Esophagus mucosa (tissue), 1 donor: ENCODE measurements at regions not wholly inside any gene's neighbourhood (a gene's known extent, or its start where the extent isn't known, plus 50 kb on each side); places are given as distances from the start of the nearest gene placed in this dataset.
"Not testable (repeated sequence)": the region's sequence is repeated elsewhere in the genome, so short reads cannot be mapped to it uniquely, and the experiment has no call there.

Source experiments
- ATAC-seq: fragments of 200-7000 bp; cut with Tn5 transposase; one replicate; pipeline ENCODE4 v1.9.1; 2020
- donor health status: DM: yes; HTN: yes; CAD: no.

DNA sequence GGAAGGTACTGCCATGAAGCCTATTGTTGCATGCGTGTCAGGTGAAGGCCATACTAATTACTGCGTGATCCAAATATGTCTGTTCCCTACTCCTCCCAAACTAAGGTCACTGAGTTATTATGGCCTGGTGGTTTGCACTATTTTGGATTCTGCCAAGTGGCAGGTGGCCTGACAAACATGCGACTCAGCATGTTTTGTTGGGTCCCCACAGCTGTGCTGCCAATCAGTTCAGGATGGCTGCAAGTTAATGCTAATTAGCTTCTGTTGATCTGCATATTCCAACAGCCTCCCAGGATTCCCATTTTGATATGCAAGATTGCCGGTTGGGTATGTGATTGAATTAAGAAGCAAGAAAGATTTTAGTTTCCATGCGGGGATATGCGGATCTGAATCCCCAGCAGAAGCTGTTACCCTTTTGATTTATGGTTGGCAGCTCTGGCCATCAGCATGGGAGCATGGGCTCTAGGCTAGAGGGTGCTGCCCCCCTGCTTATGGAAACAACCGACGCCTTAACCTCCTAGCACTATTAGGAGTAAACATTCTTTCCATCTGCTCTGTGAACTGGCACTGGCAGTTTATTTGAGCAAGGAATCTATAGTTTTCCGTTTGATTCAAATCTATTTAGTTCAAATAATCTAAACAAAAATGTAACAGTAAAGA is 429.8 kb upstream of the C1orf87 start:
- ATAC-seq, result no peak

DNA sequence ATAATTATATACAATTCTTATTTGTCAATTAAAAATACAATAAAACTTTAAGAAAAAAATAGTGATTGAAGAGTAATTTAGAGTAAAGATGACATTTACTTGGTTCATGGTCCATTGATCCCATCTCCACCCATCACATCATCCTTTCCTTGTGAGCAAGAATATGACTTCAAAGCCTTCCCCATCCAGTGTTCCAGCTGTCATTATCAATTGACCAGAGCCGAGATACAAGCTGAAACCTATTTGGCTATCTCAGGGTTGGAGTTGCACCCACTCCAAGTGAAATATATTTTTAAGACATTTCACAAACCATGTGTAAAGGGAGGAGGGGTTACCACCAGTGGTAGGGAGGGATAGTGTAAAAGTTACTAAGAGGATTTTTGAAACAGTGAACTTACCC is 428.9 kb upstream of the C1orf87 start:
- no peak for ATAC-seq

DNA sequence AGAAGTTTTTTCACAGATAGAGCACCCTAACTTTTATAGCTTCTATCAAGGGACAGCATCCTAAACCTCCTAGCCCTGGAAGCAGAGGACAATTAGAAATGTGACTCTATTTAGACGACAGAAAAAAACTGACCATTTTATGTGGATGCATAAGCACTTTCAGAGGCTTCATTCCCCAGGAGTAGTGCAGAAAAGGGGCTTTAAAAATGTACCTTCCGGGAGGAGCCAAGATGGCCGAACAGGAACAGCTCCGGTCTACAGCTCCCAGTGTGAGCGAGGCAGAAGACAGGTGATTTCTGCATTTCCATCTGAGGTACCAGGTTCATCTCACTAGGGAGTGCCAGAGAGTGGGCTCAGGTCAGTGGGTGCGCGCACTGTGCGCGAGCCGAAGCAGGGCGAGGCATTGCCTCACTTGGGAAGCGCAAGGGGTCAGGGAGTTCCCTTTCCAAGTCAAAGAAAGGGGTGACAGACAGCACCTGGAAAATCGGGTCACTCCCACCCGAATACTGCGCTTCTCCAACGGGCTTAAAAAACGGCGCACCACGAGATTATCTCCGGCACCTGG is 416.4 kb upstream of the C1orf87 start:
- not testable (repeated sequence) for ATAC-seq

DNA sequence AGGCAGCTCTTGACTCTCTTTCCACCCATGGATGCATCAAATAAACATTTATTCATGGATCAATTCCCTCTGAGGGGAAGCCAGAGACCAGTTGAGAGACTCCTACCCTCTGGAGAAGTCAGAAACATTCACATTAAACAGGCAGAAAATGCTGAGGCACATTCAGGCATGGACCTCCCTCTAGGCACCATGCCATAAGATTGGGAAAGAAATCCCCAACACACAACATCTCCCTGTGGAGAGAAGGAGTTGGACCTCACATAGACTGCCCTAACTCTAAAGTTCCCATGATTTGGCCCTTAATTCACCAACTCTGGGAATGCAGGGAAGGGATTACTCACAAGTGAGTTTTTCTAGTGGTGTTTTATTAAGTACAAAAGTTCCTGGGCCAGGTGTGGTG is 415.3 kb upstream of the C1orf87 start:
- no peak for ATAC-seq

DNA sequence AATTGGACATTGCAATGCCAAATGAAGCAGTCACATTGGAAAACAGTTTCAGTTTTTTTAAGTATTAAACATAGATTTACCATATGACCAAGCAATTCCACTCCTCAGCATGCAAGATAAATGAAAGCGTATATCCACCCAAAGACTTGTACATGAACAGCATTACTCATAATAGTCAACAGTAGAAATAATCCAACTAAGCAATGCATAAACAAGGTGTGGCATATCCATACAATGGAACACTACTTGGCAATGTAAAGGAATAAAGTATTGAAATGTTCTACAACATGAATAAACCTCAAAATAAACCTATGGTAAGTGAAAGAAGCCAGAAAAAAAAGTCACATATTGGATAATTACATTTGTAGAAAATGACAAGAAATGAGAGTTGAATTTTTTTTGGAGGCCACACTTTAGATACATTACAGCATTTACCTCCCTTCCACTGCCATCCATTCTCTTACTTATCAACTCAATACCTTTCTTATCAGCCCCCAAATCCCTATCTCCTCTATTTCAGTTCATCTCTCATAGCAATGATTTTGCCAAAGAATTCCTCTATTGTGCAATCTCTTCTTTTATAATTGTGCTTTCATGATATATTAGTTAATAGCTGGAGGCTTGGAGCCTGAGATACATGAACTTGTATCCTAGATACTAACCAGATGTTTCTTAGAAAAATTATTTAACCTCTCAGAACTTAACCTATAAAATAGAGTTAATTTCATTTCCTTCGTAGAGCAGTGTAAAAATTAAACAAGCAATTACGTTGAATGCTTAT is 414.2 kb upstream of the C1orf87 start:
- no peak for ATAC-seq

DNA sequence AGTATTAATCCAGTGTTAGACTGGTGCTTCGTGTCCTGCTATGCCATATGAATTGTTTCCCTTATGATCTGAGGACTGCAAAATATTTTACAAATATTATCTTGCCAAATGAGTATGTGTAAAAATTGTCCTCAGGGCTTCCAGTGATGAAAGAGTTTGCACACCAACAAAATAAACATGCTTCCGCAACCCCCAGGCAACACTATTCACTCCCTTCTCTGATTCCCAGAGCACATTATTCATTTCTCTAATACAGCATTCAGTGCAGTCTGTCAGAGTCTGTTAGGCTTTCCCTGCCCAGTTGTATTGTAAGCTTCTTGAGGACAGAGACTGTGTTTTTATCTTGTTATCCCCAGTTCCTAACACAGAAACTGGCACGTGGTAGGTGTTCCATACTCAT is 409.9 kb upstream of the C1orf87 start:
- no peak for ATAC-seq

DNA sequence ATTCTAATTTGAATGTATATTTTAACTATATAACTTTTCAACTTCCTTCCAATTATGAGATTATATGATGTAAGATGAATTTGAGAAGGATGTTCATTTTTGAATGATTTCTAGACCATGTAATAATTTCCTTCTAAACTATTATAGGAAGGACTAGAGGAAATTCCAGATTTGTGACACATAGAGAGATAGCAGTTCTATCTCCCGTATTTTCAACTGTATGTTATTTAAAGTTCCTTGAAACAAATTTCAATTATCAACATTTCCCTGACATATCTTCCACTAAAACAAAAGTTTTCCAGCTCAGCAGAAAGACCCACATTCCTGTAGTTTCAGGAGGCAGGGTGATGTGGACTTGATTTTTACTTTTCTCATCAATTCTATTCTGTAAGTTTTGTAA is 396.7 kb upstream of the C1orf87 start:
- ATAC-seq, result no peak

GRCh38 chr1:60463786-60464185 is 390.2 kb upstream of the C1orf87 start:
- no peak for ATAC-seq

DNA sequence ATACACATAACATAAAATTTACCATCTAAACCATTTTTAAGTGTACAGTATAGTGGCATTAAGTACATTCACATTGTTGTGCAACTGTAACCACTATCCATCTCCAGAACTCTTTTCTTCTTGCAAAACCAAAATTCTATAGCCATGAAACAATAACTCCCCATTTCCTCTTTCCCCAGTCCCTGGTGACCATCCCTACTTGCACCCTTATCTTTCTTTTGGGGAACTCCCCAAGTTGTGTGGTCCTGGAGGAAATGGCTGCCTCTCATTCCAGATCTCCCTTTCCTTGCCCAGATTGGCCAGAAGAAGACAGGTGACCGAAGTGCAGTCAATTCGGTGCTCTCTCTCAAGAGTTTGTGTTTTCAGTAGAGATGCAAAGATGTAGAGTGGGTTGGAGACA is 389.6 kb upstream of the C1orf87 start:
- no peak for ATAC-seq

GRCh38 chr1:60461925-60462595 is 388.5 kb upstream of the C1orf87 start:
- ATAC-seq, result no peak

DNA sequence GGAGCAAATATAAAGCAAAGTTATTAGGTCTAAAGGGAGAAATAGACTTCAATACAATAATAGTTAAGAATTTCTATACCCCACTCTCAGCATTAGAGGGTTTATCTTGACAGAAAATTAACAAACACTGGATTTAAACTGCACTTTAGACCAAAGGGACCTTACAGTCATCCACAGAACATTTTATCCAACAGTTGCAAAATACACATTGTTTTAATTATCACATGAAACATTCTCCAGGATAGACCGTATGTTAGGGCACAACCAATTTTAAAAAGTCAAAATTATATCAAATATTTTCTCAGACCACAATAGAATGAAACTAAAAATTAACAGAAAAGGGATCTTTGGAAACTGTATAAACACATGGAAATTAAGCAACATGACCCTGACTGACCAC is 384.5 kb upstream of the C1orf87 start:
- ATAC-seq, result no peak

DNA sequence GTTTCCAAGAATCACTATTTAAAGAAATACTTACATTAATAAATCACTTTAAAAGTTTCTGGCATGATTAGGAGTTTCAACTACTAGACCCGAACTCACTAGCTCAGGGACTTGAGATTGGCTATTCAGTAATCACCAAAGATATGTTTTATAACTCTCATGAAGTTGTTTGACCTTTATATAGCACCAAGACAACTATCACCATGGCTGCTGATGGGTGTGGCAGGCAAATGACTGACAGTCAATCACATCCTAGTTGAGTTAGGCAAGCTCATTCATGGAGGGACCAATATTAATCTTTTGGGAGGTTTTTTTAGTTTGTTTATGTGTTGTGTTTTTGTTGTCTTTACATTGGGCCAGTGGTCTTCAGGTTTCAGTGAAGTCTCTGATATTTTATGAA is 376.3 kb upstream of the C1orf87 start:
- no peak for ATAC-seq

DNA sequence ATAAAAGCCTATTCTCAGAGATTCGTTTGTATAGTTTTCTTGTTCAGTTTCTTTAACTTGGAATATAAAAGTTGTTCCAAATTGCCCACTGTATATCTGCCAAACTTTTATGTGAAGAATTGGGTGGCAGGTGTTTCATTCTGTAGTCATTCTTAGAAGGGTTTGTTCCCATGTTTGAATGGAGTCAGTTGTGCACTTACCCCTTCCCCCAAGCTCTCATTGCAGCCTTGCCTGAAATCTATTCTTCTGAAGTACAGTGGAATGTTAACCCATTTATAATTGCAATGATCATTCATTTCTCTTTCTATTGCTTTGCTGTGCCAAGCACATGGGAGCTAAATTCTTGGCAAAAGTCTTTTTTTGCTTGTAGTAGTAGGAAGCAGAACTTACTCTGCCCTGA is 375.3 kb upstream of the C1orf87 start:
- no peak for ATAC-seq

DNA sequence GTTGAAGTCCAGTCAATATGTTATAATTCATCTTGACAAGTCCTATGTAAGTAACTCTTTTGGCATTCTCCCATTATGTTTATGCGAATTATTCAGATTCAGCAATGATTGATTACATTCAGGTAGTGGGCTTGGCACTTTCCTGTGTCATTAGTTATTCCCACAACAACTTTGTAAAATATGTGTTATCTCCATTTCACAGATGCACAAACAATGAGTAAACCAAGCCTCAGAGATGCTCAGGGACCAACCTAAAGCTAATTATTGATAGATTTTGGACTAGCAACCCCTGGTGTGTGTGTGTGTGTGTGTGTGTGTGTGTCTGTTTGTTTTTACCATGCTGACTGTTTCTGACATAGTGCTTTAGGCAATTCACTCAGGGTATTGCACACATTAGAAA is 371.1 kb upstream of the C1orf87 start:
- ATAC-seq, result no peak

GRCh38 chr1:60436186-60436585 is 362.6 kb upstream of the C1orf87 start:
- ATAC-seq, result no peak

DNA sequence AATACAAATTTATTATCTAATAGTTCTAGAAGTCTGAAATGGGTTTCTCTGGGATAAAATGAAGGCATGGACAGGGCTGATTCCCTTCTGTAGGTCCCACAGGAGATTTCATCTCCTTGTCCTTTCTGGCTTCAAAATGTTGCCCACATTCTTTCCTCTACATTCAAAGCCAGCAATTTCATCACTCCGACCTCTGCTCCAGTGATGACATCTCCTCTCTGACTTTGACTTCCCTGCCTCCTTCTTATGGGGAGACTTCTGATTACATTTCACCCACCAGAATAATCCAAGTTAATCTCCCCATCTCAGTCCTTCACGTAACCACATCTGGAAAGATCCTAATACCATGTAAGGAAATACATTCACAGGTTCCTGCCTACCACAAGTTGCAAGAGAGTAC is 358.0 kb upstream of the C1orf87 start:
- ATAC-seq, result no peak

- no peak for ATAC-seq
Observed at GRCh38 chr1:60430375-60430774, 356.8 kb upstream of the C1orf87 start.

GRCh38 chr1:60428127-60428526 is 354.6 kb upstream of the C1orf87 start:
- no peak for ATAC-seq

DNA sequence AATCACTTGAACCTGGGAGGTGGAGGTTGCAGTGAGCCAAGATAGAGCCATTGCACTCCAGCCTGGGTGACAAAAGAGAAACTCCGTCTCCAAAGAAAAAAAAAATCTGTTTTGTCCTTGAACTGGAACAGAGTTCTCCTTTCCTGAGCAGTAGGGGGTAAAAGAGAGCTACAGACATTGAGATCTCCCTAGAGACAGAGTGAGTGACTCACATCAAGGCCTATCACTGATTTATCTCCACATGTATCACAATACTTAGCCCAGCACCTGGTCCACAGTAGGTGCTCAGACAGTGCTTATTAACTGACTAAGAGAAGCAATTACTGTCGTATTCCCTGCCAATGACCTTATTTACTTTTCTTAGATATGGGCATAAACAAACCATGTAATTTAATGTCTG is 354.1 kb upstream of the C1orf87 start:
- no peak for ATAC-seq

GRCh38 chr1:60427194-60427593 is 353.6 kb upstream of the C1orf87 start:
- no peak for ATAC-seq

DNA sequence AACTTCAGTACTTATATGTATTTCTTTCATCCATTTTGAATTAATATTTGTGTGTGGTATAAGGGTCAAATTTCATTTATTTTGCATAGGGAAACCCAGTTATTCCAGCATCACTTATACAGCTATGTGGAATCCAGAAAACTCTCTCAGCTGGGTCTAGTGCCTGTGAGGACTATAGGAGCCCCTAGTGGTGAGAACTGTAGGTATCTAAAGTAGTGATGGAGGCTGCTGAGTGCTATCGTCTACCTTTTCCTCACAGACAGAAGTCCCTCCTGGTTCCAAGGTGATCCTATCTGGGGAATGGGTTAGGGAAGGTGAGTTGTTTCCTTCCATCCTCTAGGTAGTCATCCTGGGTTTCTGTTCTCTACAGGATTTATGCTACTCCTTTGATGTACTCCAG is 352.0 kb upstream of the C1orf87 start:
- ATAC-seq, result no peak

DNA sequence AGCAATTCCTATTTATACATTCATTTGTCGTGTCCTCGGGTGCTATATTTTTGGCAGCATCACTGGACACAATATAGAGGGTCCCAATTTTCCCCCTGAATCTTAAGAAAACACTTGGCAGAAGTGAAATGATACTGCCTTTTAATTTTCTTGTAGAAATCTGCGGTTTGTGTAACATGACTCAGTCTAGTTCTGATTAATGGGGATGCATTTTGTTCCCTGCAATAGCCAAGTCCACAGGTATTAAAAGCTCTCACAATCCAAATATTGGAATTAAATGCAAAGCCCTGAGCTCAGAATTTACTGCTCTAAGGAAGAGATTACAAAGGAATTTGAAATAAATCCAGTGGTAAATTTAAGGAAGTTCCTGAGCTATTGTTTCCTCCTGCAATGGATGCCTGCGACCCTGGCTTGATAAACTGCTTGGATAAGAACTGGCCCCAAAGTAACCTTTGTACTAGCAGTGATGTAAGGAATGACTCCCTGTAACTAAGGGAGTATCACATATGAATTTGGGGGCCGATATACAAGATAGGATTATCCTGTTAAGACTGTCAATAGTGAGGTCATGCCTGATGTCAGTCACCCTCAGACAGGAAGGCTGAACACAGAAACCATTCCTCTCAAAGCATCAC is 349.7 kb upstream of the C1orf87 start:
- ATAC-seq, result no peak

DNA sequence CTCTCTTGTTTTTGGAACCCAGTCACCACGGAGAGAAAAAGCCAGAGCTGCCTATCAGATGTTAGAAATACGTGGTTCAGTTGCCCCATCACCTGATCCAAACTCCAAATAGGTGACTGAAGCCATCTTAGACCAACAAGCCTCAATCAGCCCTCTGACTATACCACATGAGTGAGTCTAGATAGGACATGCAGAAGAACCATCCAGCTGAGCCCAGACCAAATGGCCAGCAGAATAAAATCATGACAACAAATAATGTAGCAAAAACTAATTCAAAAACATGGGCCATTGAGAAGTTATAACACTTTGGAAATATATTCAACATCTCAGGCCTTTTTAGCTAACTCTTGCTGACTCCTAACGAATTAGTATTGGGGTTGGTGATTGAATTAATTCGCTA is 348.4 kb upstream of the C1orf87 start:
- ATAC-seq, result no peak
